ES-I3 (cell line): ENCODE measurements at regions not wholly inside any gene's neighbourhood (a gene's known extent, or its start where the extent isn't known, plus 50 kb on each side); places are given as distances from the start of the nearest gene placed in this dataset.
"Not testable (repeated sequence)": the region's sequence is repeated elsewhere in the genome, so short reads cannot be mapped to it uniquely, and the experiment has no call there.

Experiments
- H3K36me3 ChIP-seq: 2 replicates; pipeline ENCODE4 v1.6.1; 2013; ENCODE audit warnings: mild to moderate bottlenecking, low read length, control low read depth, moderate library complexity; ENCODE audit not compliant: insufficient read depth
- H3K4me1 ChIP-seq: 2 replicates; pipeline ENCODE4 v1.6.1; 2013; ENCODE audit warnings: mild to moderate bottlenecking, control low read depth, low read length; ENCODE audit not compliant: insufficient read depth
- H3K9ac ChIP-seq: 2 replicates; pipeline ENCODE4 v1.6.1; 2013; ENCODE audit warnings: low read depth, mild to moderate bottlenecking, low read length, moderate library complexity
- H3K9me3 ChIP-seq: 2 replicates; pipeline ENCODE4 v1.6.1; 2013; ENCODE audit warnings: mild to moderate bottlenecking, low read length, moderate library complexity; ENCODE audit not compliant: control insufficient read depth, insufficient read depth

DNA sequence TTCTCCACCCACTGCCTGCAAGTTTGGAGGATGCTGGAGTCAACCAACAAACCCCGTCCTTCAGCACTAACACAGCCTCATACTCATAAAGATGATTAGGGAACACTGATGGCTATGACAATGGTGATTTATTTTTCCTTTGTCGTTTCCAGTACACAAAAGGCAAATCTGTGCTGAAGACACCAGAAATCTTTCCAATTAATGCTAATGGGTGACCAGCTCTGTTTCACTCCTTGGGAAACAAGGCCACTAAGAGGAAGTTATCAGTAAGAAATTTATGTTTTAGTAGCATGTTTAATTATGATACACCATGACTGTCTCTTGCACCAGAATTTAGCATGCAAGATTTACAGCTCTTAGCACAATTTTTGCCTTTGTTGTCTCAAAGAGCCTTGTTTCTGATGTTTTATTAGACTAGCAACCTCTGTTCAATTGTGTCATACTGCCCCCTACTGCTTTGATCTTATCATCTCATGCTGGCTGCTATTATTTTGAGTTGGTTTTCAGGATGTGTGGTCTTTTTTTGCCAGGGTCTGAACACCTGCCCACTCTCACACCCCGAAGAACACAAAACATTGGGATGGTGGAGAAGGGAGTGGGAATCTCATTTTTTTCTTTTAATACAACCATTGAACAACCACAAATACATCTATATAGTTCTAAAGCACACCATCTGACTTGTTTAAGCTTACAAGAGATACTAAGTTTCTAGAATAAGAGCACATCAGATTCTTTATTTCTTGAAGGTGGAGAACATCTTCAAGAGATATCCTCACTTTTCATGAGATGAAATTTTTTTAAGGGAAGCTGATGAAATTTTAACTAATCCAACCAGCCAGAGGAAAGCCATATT is 160.9 kb downstream of the SPTSSA start:
- H3K4me1 ChIP-seq: no peaks in the 10 kb centered on the region
- no peak overlapping the region for H3K9ac ChIP-seq
- no peaks in the 10 kb centered on the region for H3K36me3 ChIP-seq
- peaks cover 2% of the 10 kb centered on the region; the same call in 1 of the 2 replicates for H3K9me3 ChIP-seq

DNA sequence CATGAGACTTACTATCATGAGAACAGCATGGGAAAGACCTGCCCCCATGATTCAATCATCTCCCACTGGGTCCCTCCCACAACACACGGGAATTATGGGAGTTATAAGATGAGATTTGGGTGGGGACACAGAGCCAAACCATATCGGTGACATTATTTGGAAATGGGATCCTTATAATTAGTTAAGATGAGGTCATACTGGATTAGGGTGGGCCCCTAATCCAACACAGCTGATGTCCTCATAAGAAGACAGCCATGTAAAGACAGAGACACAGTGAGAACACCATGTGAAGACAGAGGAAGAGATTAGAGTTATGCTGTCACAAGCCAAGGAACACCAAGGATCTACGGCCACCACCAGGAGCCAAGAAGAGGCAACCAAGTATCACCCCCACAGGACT is 161.7 kb downstream of the SPTSSA start:
- Histone ChIP-seq H3K36me3 (no peaks in the 10 kb centered on the region), H3K9me3 (peaks cover 2% of the 10 kb centered on the region; the same call in 1 of the 2 replicates), H3K4me1 (no peaks in the 10 kb centered on the region), H3K9ac (no peak overlapping the region)

DNA sequence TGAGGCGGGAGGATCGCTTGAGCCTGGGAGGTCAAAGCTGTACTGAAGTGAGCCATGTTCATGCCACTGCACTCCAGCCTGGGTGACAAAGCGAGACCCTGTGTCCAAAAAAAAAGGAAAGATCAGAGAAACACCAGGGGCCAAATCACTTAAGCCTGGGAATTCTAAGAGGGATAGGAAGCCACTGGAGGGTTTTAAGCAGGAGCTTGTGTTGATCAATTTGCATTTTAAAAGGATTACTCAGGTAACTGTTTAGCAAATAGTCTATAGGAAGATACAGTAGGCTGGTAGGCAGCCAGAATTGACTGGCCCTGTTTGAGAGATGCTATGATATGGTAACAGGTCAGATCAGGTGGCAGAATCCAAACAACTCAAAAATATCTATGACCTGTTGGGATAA is 162.7 kb downstream of the SPTSSA start:
- H3K36me3 ChIP-seq: no peaks in the 10 kb centered on the region
- H3K9ac ChIP-seq: no peak overlapping the region
- no peaks in the 10 kb centered on the region for H3K4me1 ChIP-seq
- peaks cover 2% of the 10 kb centered on the region; the same call in 1 of the 2 replicates for H3K9me3 ChIP-seq

DNA sequence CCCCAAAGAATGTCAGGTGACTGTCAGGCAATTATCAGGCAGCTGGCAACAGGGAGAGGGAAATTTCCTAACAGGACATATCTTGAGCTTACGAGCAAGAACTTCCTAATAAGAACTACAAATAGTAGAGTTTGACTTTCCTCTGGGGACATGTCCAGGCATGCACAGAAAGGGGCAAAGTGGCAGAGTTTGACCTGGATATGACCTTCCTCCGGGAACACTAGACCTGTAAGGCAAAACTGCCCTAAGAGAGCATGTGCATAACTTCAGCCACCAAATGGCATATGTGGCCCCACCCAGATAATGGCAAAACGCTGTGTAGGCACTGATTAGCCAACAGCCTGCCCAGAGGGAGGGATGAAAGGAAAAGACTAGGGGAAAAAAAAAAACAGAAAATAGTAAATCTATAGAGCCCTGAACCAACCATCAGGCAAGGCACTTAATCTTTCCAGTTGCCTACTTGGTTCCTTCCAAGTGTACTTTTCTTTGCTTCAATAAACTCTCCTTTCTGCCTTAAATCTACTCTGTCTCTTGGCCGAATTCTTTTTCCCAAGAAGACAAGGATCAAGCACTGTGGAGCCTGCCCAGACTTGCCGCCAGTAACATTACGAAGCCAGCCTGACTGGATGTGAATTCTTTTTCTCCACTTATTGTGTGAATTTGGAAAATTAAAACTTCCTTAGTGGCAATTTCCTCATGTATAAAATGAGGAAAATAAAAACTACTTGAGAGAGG is 164.1 kb downstream of the SPTSSA start:
- no peak overlapping the region for H3K9ac ChIP-seq
- H3K36me3 ChIP-seq: no peaks in the 10 kb centered on the region
- peaks cover 2% of the 10 kb centered on the region; the same call in 1 of the 2 replicates for H3K9me3 ChIP-seq
- H3K4me1 ChIP-seq: no peaks in the 10 kb centered on the region

DNA sequence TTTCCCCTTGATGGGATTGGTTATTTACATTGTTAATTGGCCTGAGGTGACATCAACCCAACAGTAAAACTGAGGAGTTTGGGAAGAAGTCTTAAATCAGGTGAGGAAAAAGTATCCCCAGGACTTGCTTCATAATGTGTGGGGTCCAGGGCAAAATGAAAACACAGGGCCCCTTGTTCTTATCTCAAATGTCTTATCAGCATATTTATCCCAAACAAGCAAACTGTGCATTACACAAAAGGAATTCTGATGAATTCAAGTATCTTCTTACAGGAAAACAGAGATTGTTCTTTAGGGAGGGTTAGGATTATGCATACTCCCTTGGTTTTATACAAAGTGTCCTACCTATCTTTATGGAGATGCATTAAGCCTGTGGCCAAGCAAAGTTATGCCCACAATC is 178.4 kb downstream of the SPTSSA start:
- Histone ChIP-seq H3K9me3 (no peaks in the 10 kb centered on the region; the same call in 1 of the 2 replicates), H3K9ac (no peak overlapping the region), H3K36me3 (no peaks in the 10 kb centered on the region), H3K4me1 (no peaks in the 10 kb centered on the region)

DNA sequence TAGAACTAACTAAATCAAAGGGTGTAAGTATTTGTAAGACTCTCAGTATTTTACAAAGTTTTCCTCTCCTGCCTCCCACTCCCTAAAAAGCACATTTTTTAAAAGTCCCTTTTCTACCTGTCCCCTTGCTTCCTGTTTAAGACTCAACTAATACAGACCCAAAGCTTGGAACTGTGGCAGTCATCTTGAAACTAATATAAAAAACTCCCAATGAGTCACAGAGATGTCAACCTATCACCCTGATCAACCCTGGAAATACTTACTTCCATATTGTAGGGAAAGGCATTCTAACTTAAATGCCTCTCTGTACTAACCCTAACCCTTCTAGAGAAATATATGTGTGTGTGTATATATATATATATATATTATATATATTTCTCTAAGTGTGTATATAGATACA is 184.8 kb downstream of the SPTSSA start:
- H3K4me1 ChIP-seq: no peaks in the 10 kb centered on the region
- H3K9me3 ChIP-seq: no peaks in the 10 kb centered on the region; the same call in 1 of the 2 replicates
- H3K9ac ChIP-seq: no peak overlapping the region
- no peaks in the 10 kb centered on the region for H3K36me3 ChIP-seq

DNA sequence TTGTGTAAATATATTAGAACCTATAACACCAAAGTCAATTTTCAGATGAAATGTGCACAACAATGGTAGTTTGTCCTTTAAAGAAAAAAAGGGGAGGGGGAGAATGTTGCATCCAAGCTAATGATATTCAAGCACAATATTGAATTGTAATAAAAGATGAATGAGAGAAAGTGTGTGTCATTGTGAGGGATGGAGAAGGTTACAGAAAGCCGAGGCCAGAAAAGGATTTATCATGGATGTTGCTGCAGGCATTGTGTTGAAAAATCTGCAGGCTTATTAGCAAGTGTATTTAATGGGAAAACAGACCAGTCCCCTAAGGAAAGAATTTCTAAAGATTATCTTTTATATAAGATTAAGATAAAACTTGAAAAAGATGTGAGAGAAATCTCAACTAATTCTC is 186.5 kb downstream of the SPTSSA start:
- Histone ChIP-seq H3K36me3 (no peaks in the 10 kb centered on the region), H3K4me1 (no peaks in the 10 kb centered on the region), H3K9ac (no peak overlapping the region), H3K9me3 (no peaks in the 10 kb centered on the region; the same call in 1 of the 2 replicates)

DNA sequence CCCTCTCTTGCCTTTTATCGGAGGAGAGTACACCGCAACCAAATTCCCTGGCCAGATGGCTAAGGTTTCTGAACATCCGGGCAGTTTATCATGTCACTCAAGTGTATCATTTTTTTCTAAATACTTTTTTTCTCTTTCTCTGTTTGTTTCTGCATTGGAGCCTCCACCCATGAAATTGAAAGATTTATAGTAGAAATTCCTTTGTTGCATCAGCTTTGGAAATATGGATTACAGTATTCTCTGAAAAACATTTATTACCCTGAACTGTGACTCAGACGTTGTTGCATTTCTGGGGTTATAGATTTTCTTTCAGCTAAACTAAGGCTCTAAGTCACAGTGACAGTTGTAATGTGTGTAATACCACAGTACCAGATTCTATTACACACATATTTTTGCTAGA is 187.0 kb downstream of the SPTSSA start:
- H3K4me1 ChIP-seq: no peaks in the 10 kb centered on the region
- H3K9ac ChIP-seq: no peak overlapping the region

DNA sequence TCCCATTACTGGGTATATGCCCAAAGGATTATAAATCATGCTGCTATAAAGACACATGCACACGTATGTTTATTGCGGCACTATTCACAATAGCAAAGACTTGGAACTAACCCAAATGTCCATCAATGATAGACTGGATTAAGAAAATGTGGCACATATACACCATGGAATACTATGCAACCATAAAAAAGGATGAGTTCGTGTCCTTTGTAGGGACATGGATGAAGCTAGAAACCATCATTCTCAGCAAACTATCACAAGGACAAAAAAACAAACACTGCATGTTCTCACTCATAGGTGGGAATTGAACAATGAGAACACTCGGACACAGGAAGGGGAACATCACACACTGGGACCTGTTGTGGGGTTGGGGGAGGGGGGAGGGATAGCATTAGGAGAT is 188.3 kb downstream of the SPTSSA start:
- H3K9ac ChIP-seq, H3K4me1 ChIP-seq, H3K9me3 ChIP-seq, H3K36me3 ChIP-seq: not testable (repeated sequence)

More for the DNA sequence above, 187.0 kb downstream of the SPTSSA start:
- Histone ChIP-seq H3K36me3 (no peaks in the 10 kb centered on the region), H3K9me3 (no peaks in the 10 kb centered on the region; the same call in 1 of the 2 replicates)

DNA sequence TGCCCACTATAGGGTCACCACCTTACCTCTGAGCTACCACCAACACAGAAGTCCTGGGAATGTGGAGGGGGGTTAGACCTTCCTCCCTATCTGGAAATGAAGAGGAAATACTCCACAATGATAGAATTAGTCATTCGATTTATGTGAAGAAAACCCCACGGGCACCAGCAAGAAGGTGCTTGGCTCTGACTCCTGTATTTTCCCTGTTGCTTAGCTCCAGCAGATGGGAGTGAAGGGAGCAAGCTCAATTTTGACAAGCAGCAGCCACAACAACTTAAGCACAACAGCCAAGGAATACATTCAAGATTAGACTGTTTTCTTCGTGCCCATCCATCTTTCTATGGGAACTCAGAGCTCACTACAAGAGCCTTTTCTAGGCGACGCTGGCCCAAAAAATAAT is 191.7 kb downstream of the SPTSSA start:
- no peaks in the 10 kb centered on the region for H3K4me1 ChIP-seq
- H3K9me3 ChIP-seq: no peaks in the 10 kb centered on the region
- H3K36me3 ChIP-seq: no peaks in the 10 kb centered on the region
- H3K9ac ChIP-seq: no peak overlapping the region

DNA sequence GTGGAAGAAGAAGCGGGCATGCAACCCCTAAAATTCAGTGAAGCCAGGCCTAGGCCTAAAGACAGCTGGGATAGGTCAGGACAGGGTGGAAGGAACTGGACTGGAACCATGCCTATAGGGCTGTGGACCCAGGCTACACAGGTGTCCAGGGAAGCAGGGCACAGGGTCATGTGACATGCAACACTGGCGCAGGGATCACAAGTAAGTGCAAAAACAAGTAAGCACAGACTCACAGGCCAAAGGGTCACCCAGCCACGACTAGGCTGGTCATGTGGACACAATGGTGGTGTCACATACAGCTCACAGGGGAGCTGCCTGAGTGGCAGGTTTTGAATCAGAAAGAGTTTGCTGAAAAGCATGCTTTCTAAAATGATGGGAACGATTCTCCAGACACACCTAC is 195.7 kb downstream of the SPTSSA start:
- H3K36me3 ChIP-seq: no peaks in the 10 kb centered on the region
- no peak overlapping the region for H3K9ac ChIP-seq
- H3K9me3 ChIP-seq: no peaks in the 10 kb centered on the region
- H3K4me1 ChIP-seq: no peaks in the 10 kb centered on the region

DNA sequence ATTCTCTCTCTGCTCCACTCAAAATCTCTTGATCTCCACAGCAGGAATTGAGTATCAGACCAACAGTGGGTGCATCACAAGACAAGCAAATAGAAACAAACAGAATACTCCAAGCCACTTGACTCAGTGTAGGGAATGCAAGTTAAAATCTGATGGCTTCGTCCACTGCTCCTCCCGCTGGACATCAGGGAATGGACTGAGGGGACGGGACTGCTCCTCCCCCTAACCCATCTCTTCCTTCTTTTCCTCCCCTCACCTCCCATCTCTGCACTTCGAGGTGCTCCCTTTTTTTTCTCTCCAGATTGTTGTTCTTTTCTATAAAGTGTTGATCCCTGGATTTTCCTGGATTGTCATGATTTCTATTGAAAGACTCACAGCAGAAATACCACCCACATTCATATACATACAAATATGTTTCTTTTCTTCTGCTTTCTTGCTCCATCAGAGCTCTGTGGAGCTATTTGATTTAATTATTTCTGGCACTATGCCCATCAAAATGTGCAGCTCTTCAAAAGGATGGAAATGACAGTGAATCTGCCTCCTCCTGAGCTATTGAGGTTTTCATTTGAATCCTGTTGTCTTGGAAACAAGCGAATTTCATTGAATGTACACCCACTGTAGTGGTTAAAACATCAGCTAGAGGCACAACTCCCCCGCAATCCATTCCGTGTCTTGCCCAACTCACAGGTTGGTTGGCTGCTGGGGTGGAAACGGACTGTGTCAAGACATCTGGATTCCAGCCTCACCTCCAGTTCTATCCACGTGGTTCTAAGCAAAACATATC is 199.7 kb downstream of the SPTSSA start:
- no peak overlapping the region for H3K9ac ChIP-seq
- no peaks in the 10 kb centered on the region for H3K9me3 ChIP-seq
- H3K36me3 ChIP-seq: no peaks in the 10 kb centered on the region
- no peaks in the 10 kb centered on the region for H3K4me1 ChIP-seq

DNA sequence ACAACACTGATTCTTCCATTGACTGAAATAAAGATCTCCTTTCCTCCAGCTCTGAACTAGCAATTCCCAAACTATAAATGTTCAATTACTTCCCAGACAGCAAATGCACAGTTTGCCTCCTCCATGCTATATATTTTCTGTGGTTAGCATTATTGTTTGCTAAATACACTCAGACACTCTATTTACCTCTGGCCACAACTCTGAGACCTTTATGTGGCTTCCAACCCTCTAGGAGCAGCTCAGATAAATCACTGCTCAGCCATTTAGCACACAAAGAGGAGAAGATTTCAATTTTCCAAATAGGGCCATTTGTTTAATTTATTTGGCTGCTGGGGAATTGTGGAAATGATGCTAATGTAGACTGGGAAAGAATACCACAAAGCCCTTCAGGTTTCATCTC is 202.0 kb downstream of the SPTSSA start:
- no peaks in the 10 kb centered on the region for H3K36me3 ChIP-seq
- H3K4me1 ChIP-seq: no peaks in the 10 kb centered on the region
- no peaks in the 10 kb centered on the region for H3K9me3 ChIP-seq
- no peak overlapping the region for H3K9ac ChIP-seq

DNA sequence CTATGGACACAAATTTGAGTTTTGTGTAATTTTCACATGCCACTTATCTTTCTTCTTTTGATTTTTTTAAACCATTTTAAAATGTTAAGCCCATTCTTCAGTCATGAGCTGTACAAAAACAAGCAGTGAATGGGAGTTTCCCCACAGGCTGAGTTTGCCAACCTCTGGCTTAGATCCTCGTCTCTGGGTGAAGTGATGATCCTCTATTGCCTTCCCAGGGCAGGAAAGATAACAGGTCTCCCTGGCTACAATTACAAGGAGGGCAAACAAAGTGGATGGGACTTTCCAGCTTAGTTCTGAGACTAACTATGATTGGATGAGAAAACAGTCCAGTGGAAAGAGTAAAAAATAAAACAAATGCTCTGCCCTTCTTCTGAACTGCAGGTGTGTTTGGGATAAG is 203.7 kb downstream of the SPTSSA start:
- no peaks in the 10 kb centered on the region for H3K9me3 ChIP-seq

More for the DNA sequence above, 203.7 kb downstream of the SPTSSA start:
- H3K36me3 ChIP-seq: no peaks in the 10 kb centered on the region
- no peak overlapping the region for H3K9ac ChIP-seq
- H3K4me1 ChIP-seq: no peaks in the 10 kb centered on the region
